Uterus (tissue), 3 donors: ENCODE measurements at regions not wholly inside any gene's neighbourhood (a gene's known extent, or its start where the extent isn't known, plus 50 kb on each side); places are given as distances from the start of the nearest gene placed in this dataset.

ENCODE experiments used
- DNase-seq, 2 donors: peaks; one replicate each; pipeline ENCODE4 v3.0.0-alpha.2; 2019 to 2020
- H3K27ac ChIP-seq, 2 donors: fragments of 200-600 bp; sonication (generic); 1 replicate in 1 of 2; 2 replicates in 1 of 2; pipeline ENCODE4 v1.5.1; 2016 to 2018
- H3K27me3 ChIP-seq, 2 donors: fragments of 200-600 bp; sonication (generic); one replicate each; pipeline ENCODE4 v1.5.1; 2018 to 2019; ENCODE audit warnings: control low read depth in 1 of 2
- H3K36me3 ChIP-seq, 2 donors: fragments of 200-600 bp; sonication (generic); one replicate each; pipeline ENCODE4 v1.5.1; 2019; ENCODE audit warnings: control low read depth in 1 of 2
- H3K4me1 ChIP-seq, 2 donors: fragments of 200-600 bp; sonication (generic); one replicate each; pipeline ENCODE4 v1.5.1; 2018 to 2019; ENCODE audit warnings: control low read depth in 1 of 2
- H3K4me3 ChIP-seq, 2 donors: fragments of 200-600 bp; sonication (generic); 1 replicate in 1 of 2; 2 replicates in 1 of 2; pipeline ENCODE4 v1.5.1; 2018 to 2019; ENCODE audit warnings: mild to moderate bottlenecking in 1 of 2
- H3K9me3 ChIP-seq, 2 donors: fragments of 200-600 bp; sonication (generic); one replicate each; pipeline ENCODE4 v1.5.1; 2019; ENCODE audit warnings: control low read depth in 1 of 2
- CTCF ChIP-seq, 4 experiments: fragments of 200-600 bp in 2 of 4; fragments of 450-650 bp in 2 of 4; sonication (generic) in 2 of 4; IDR thresholded peaks; one replicate each; pipeline ENCODE4 v1.5.1; 2016 to 2019; ENCODE audit warnings: antibody characterized with exemption in 4 of 4, mild to moderate bottlenecking in 2 of 4, moderate library complexity in 1 of 4
- POLR2A ChIP-seq, 2 donors: fragments of 450-650 bp; IDR thresholded peaks; one replicate each; pipeline ENCODE4 v1.6.1; 2016; ENCODE audit warnings: antibody characterized with exemption in 2 of 2, mild to moderate bottlenecking in 1 of 2, moderate library complexity in 1 of 2
- intact Hi-C: fragments of 100-400 bp; cut with DNase I; formaldehyde crosslinking; loops from one replicate; pipeline ENCODE4 v1.15.1; 2023; ENCODE audit warnings: low total_unique reads
- donor health status: DM: yes; HTN: yes; CAD: no.

- Histone ChIP-seq H3K9me3 (no peaks in the 10 kb centered on the region), H3K36me3 (no peaks in the 10 kb centered on the region), H3K4me3 (no peak overlapping the region), H3K27ac (no peak overlapping the region), H3K4me1 (no peaks in the 10 kb centered on the region), H3K27me3 (no peaks in the 10 kb centered on the region)
- TF ChIP-seq CTCF (IDR thresholded peaks at IDR 0.05) = no peak
- TF ChIP-seq POLR2A (IDR thresholded peaks at IDR 0.05) = no peak
- intact Hi-C loops = no loop called here
- no peak for DNase-seq
Measured at GRCh38 chr13:73578251-73578875, 519.6 kb downstream of the KLF5 start.

DNA sequence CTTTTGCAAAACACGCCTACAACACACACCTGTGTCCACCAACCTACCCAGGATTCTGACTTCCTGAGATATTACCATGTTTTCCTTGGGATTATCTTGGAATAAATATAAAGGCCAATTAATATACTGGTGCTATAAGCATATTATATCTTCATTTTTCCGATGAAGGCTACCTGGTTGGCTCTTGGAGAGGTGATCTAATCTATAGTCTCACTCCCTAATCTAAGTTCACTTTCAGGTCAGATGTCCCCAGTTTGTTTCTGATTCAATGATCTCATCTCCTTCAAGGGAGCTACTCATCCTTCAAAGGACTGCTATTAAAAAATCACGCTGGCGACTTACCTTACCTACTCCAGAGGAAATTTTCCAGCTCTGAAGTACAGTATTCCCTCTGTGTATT lies 517.5 kb downstream of the KLF5 start:
- H3K27ac ChIP-seq = no peak overlapping the region
- intact Hi-C loops = no loop called here
- no peaks in the 10 kb centered on the region for H3K4me1 ChIP-seq
- H3K36me3 ChIP-seq = no peaks in the 10 kb centered on the region
- no peak for DNase-seq
- no peaks in the 10 kb centered on the region for H3K27me3 ChIP-seq
- no peaks in the 10 kb centered on the region for H3K9me3 ChIP-seq
- no peak for TF ChIP-seq POLR2A (IDR thresholded peaks at IDR 0.05)
- TF ChIP-seq CTCF (IDR thresholded peaks at IDR 0.05) = no peak
- H3K4me3 ChIP-seq = no peak overlapping the region

DNA sequence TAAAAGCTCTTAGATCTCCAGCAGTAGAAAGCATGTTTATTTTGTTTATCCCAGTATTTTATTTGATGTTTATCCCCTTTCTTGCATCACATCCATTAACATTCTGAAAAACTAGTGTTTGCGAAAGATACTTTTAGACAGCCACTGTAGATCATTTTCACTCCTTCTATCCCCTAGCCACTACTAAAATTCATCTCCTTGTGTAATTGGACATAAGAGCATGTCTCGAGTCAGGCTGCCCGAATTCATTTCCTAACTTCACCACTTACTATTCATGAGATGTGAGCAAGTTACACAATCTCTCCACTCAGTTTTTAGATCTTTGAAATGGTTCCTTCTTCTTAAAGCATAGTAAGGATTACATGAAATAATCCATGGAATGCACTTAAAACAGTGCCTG lies 514.0 kb downstream of the KLF5 start:
- H3K27ac ChIP-seq = no peak overlapping the region
- no peaks in the 10 kb centered on the region for H3K36me3 ChIP-seq
- no peaks in the 10 kb centered on the region for H3K27me3 ChIP-seq
- TF ChIP-seq CTCF (IDR thresholded peaks at IDR 0.05) (no peak), POLR2A (IDR thresholded peaks at IDR 0.05) (no peak)
- no peak overlapping the region for H3K4me3 ChIP-seq
- intact Hi-C loops = no loop called here
- H3K4me1 ChIP-seq = no peaks in the 10 kb centered on the region
- no peak for DNase-seq
- H3K9me3 ChIP-seq = no peaks in the 10 kb centered on the region

DNA sequence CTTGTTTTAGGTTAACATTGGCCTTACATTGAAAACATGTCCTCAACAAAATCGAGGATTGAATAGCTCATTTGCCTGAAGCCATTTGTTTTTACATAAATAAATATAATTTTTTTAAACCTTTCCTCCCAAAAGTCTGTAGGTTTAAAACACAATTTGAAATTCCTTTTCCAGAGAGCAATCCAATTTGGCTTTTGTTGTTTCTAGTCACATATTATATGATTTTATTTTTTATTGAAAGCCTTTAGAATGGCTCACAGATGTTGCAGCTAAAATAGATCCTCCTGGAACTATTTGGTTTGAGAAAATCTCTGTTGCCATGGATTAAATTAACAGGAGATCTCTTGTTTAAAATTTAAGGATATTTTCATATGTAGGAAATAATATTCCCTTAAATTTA lies 512.6 kb downstream of the KLF5 start:
- intact Hi-C loops = no loop called here
- H3K4me3 ChIP-seq = no peak overlapping the region
- H3K9me3 ChIP-seq = no peaks in the 10 kb centered on the region
- no peak overlapping the region for H3K27ac ChIP-seq
- no peaks in the 10 kb centered on the region for H3K27me3 ChIP-seq
- DNase-seq = no peak
- H3K36me3 ChIP-seq = no peaks in the 10 kb centered on the region
- TF ChIP-seq POLR2A (IDR thresholded peaks at IDR 0.05) (no peak), CTCF (IDR thresholded peaks at IDR 0.05) (no peak)
- no peaks in the 10 kb centered on the region for H3K4me1 ChIP-seq

- TF ChIP-seq POLR2A (IDR thresholded peaks at IDR 0.05) = no peak
- no peak for TF ChIP-seq CTCF (IDR thresholded peaks at IDR 0.05)
- no peaks in the 10 kb centered on the region for H3K27me3 ChIP-seq
- H3K27ac ChIP-seq = no peak overlapping the region
- H3K36me3 ChIP-seq = no peaks in the 10 kb centered on the region
- no peak overlapping the region for H3K4me3 ChIP-seq
- H3K4me1 ChIP-seq = no peaks in the 10 kb centered on the region
- no peaks in the 10 kb centered on the region for H3K9me3 ChIP-seq
- intact Hi-C loops = no loop called here
- DNase-seq = no peak
Measured at GRCh38 chr13:73556902-73557301, 498.1 kb downstream of the KLF5 start.
